Gastroesophageal sphincter (tissue), 3 donors: ENCODE measurements at regions not wholly inside any gene's neighbourhood (a gene's known extent, or its start where the extent isn't known, plus 50 kb on each side); places are given as distances from the start of the nearest gene placed in this dataset.
"Not testable (repeated sequence)": the region's sequence is repeated elsewhere in the genome, so short reads cannot be mapped to it uniquely, and the experiment has no call there.

ENCODE experiments used
- CTCF ChIP-seq, 4 experiments: fragments of 200-600 bp in 2 of 4; fragments of 450-650 bp in 2 of 4; sonication (generic) in 1 of 4; IDR thresholded peaks; one replicate each; pipeline ENCODE4 v1.5.1; 2017 to 2019; ENCODE audit warnings: antibody characterized with exemption in 4 of 4, mild to moderate bottlenecking in 2 of 4, moderate library complexity in 2 of 4
- EP300 ChIP-seq: sonication (generic); formaldehyde crosslinking; IDR thresholded peaks from one replicate; pipeline ENCODE4 v1.6.1; 2017; ENCODE audit warnings: antibody characterized with exemption, mild to moderate bottlenecking
- POLR2A ChIP-seq, 2 donors: fragments of 450-650 bp; IDR thresholded peaks; one replicate each; pipeline ENCODE4 v1.6.1; 2017; ENCODE audit warnings: antibody characterized with exemption in 2 of 2, mild to moderate bottlenecking in 2 of 2, moderate library complexity in 1 of 2
- POLR2AphosphoS5 ChIP-seq: sonication (generic); formaldehyde crosslinking; IDR thresholded peaks from one replicate; pipeline ENCODE4 v1.6.1; 2017; ENCODE audit warnings: antibody characterized with exemption

GRCh38 chr1:224839648-224840300, 89.7 kb upstream of the DNAH14 start:
- TF ChIP-seq POLR2A (IDR thresholded peaks at IDR 0.05); CTCF (IDR thresholded peaks at IDR 0.05); POLR2AphosphoS5; EP300: not testable (repeated sequence)
